OCI-LY7 (cell line): ENCODE measurements at regions not wholly inside any gene's neighbourhood (a gene's known extent, or its start where the extent isn't known, plus 50 kb on each side); places are given as distances from the start of the nearest gene placed in this dataset.

Source experiments
- BruUV-seq: library from RNA; stranded (reverse); fragments of 400-500 nt; replicated peaks from 2 replicates; lab custom pipeline; 2021; lab: Mats Ljungman, UMichigan
- CTCF ChIA-PET: fragments of 300-600 bp; sonication (Branson Sonifier 250); formaldehyde crosslinking; loops from one replicate; lab custom pipeline; 2022; ENCODE audit warnings: antibody characterized with exemption; ENCODE audit not compliant: unreplicated experiment; lab: Charles Lee
- POLR2A ChIA-PET: fragments of 300-600 bp; sonication (Branson Sonifier 250); formaldehyde crosslinking; loops from one replicate; lab custom pipeline; 2022; ENCODE audit warnings: antibody characterized with exemption; lab: Charles Lee
- DNase-seq: peaks from one replicate; pipeline ENCODE4 v3.0.0-alpha.2; 2015; ENCODE audit warnings: low spot score
- H2AFZ ChIP-seq: fragments of 200-600 bp; sonication (generic), shearing (Covaris generic); 2 replicates; pipeline ENCODE4 v1.6.1; 2014; ENCODE audit warnings: mild to moderate bottlenecking, antibody characterized with exemption, low read length, moderate library complexity
- H3K27ac ChIP-seq: fragments of 200-600 bp; sonication (generic); 2 replicates; pipeline ENCODE4 v1.5.1; 2014; ENCODE audit warnings: mixed run types, low read depth, mild to moderate bottlenecking, moderate library complexity, low read length, inconsistent platforms; ENCODE audit not compliant: poor library complexity, severe bottlenecking
- H3K36me3 ChIP-seq: fragments of 200-600 bp; sonication (generic); 2 replicates; pipeline ENCODE4 v1.6.1; 2014; ENCODE audit warnings: mild to moderate bottlenecking, antibody characterized with exemption, low read length, moderate library complexity, mixed read lengths; ENCODE audit not compliant: insufficient read depth
- H3K4me1 ChIP-seq: fragments of 200-600 bp; sonication (generic); 2 replicates; pipeline ENCODE4 v1.5.1; 2014; ENCODE audit warnings: mild to moderate bottlenecking, low read length; ENCODE audit not compliant: insufficient read depth, poor library complexity, severe bottlenecking
- H3K4me2 ChIP-seq: fragments of 200-600 bp; sonication (generic); 2 replicates; pipeline ENCODE4 v1.6.1; 2014; ENCODE audit warnings: mild to moderate bottlenecking, low read length
- H3K4me3 ChIP-seq: fragments of 200-600 bp; sonication (generic); 2 replicates; pipeline ENCODE4 v1.5.1; 2014; ENCODE audit warnings: mild to moderate bottlenecking, low read depth, low read length; ENCODE audit not compliant: poor library complexity, severe bottlenecking
- H3K79me2 ChIP-seq: fragments of 200-600 bp; sonication (generic); 2 replicates; pipeline ENCODE4 v1.6.1; 2016; ENCODE audit warnings: low read depth, mild to moderate bottlenecking, low read length, moderate library complexity, mixed read lengths; ENCODE audit not compliant: insufficient read depth
- H3K9me2 ChIP-seq: fragments of 200-600 bp; sonication (generic); 2 replicates; pipeline ENCODE4 v1.6.1; 2016; ENCODE audit warnings: mild to moderate bottlenecking, low read length, mixed read lengths; ENCODE audit not compliant: insufficient read depth
- H3K9me3 ChIP-seq: fragments of 200-600 bp; sonication (generic); 2 replicates; pipeline ENCODE4 v1.6.1; 2014; ENCODE audit warnings: mild to moderate bottlenecking, mixed run types, low read length, mixed read lengths
- H4K20me1 ChIP-seq: fragments of 200-600 bp; sonication (generic); 2 replicates; pipeline ENCODE4 v1.6.1; 2014; ENCODE audit warnings: mild to moderate bottlenecking, antibody characterized with exemption, low read length, moderate library complexity, mixed read lengths; ENCODE audit not compliant: insufficient read depth
- CTCF ChIP-seq: fragments of 200-600 bp; sonication (generic); conservative IDR thresholded peaks from 2 replicates; pipeline ENCODE4 v1.5.1; 2014; ENCODE audit warnings: mild to moderate bottlenecking, antibody characterized with exemption, low read length, moderate library complexity, mixed read lengths
- EZH2phosphoT487 ChIP-seq: fragments of 200-600 bp; sonication (generic); IDR thresholded peaks from 2 replicates; pipeline ENCODE4 v1.6.1; 2018; ENCODE audit warnings: low read depth, borderline replicate concordance, mild to moderate bottlenecking, mixed run types, antibody characterized with exemption, low read length, moderate library complexity, mixed read lengths
- intact Hi-C: fragments of 100-400 bp; cut with micrococcal nuclease; formaldehyde crosslinking; loops from one replicate; pipeline ENCODE4 v1.10.0; 2022; ENCODE audit not compliant: unreplicated experiment

DNA sequence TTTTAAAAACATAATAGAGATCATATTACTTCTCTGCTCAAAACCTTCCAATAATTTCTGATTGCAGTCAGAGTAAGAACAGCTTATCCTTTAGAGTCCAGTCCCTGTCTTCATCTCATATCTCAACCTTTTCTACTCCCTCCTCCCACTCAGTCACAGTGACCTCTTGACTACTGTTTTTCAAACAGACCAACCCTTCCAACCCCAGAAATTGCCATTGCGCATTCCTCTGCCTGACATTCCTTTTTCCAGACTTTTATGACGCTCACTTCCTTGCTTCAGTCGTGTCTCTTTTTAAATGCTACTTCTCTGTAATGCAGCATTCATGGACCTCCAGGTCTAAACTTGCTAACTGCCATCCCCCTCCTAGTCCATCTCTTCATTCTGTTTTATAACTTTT is 800.5 kb downstream of the BRINP1 start:
- CTCF ChIA-PET = no interaction called here
- intact Hi-C loops = no loop called here

GRCh38 chr9:118569148-118569547 is 800.1 kb downstream of the BRINP1 start:
- Histone ChIP-seq H4K20me1 (no peaks in the 10 kb centered on the region), H3K79me2 (no peaks in the 10 kb centered on the region), H3K9me2 (no peaks in the 10 kb centered on the region), H3K9me3 (no peaks in the 10 kb centered on the region), H3K4me2 (no peak overlapping the region), H2AFZ (no peak overlapping the region), H3K4me1 (no peaks in the 10 kb centered on the region), H3K27ac (no peak overlapping the region), H3K4me3 (no peak overlapping the region), H3K36me3 (no peaks in the 10 kb centered on the region)
- TF ChIP-seq CTCF (no peak), EZH2phosphoT487 (no peak)
- intact Hi-C loops = no loop called here
- no TSS peak for BruUV-seq
- no peak for DNase-seq
- POLR2A ChIA-PET = no interaction called here
- CTCF ChIA-PET = no interaction called here

More for the DNA sequence above, 800.5 kb downstream of the BRINP1 start:
- BruUV-seq = no TSS peak
- H2AFZ ChIP-seq = no peak overlapping the region
- H3K4me3 ChIP-seq = no peak overlapping the region
- no peak overlapping the region for H3K27ac ChIP-seq
- no peak for TF ChIP-seq EZH2phosphoT487
- TF ChIP-seq CTCF = no peak
- no peaks in the 10 kb centered on the region for H3K9me2 ChIP-seq
- no peak for DNase-seq
- H4K20me1 ChIP-seq = no peaks in the 10 kb centered on the region
- no peaks in the 10 kb centered on the region for H3K36me3 ChIP-seq
- H3K79me2 ChIP-seq = no peaks in the 10 kb centered on the region
- no peaks in the 10 kb centered on the region for H3K9me3 ChIP-seq
- POLR2A ChIA-PET = no interaction called here
- H3K4me2 ChIP-seq = no peak overlapping the region
- H3K4me1 ChIP-seq = no peaks in the 10 kb centered on the region

- Histone ChIP-seq H3K36me3 (no peaks in the 10 kb centered on the region), H3K4me1 (no peaks in the 10 kb centered on the region), H3K79me2 (no peaks in the 10 kb centered on the region), H3K9me2 (no peaks in the 10 kb centered on the region), H3K4me3 (no peak overlapping the region), H3K9me3 (no peaks in the 10 kb centered on the region), H2AFZ (no peak overlapping the region), H4K20me1 (no peaks in the 10 kb centered on the region), H3K4me2 (no peak overlapping the region), H3K27ac (no peak overlapping the region)
- DNase-seq = no peak
- ChIA-PET CTCF (no interaction called here), POLR2A (no interaction called here)
- no peak for TF ChIP-seq EZH2phosphoT487
- no peak for TF ChIP-seq CTCF
- BruUV-seq = no TSS peak
- intact Hi-C loops = no loop called here
Measured at GRCh38 chr9:118570066-118570465, 799.2 kb downstream of the BRINP1 start.
